ENCODE measurements at regions not wholly inside any gene's neighbourhood (a gene's known extent, or its start where the extent isn't known, plus 50 kb on each side); places are given as distances from the start of the nearest gene placed in this dataset.

- H3K4me3 ChIP-seq (ENCODE audit: low read length): no peak overlapping the region
- no peak for DNase-seq (ENCODE audit: low read depth)
- TF ChIP-seq CTCF (conservative IDR thresholded peaks at IDR 0.05; ENCODE audit: low read depth, low read length): no peak
Measured at GRCh38 chr21:20254964-20255363, 743.2 kb upstream of the NCAM2 start.

- no peak overlapping the region for H3K4me3 ChIP-seq (ENCODE audit: low read length)
- no peak for DNase-seq (ENCODE audit: low read depth)
Measured at GRCh38 chr21:20257052-20257740, 741.0 kb upstream of the NCAM2 start.

GRCh38 chr21:20258542-20258941, 739.7 kb upstream of the NCAM2 start:
- DNase-seq (ENCODE audit: low read depth): no peak
- no peak overlapping the region for H3K4me3 ChIP-seq (ENCODE audit: low read length)
- TF ChIP-seq CTCF (conservative IDR thresholded peaks at IDR 0.05; ENCODE audit: low read depth, low read length): no peak

More at GRCh38 chr21:20257052-20257740, 741.0 kb upstream of the NCAM2 start:
- TF ChIP-seq CTCF (conservative IDR thresholded peaks at IDR 0.05; ENCODE audit: low read depth, low read length): no peak

- no peak for DNase-seq (ENCODE audit: low read depth)
- no peak overlapping the region for H3K4me3 ChIP-seq (ENCODE audit: low read length)
- TF ChIP-seq CTCF (conservative IDR thresholded peaks at IDR 0.05; ENCODE audit: low read depth, low read length): no peak
Measured at GRCh38 chr21:20259031-20259867, 739.0 kb upstream of the NCAM2 start.

- no peak for DNase-seq (ENCODE audit: low read depth)
- no peak overlapping the region for H3K4me3 ChIP-seq (ENCODE audit: low read length)
- no peak for TF ChIP-seq CTCF (conservative IDR thresholded peaks at IDR 0.05; ENCODE audit: low read depth, low read length)
Measured at GRCh38 chr21:20260124-20260523, 738.1 kb upstream of the NCAM2 start.

GRCh38 chr21:20261364-20261763, 736.8 kb upstream of the NCAM2 start:
- no peak for TF ChIP-seq CTCF (conservative IDR thresholded peaks at IDR 0.05; ENCODE audit: low read depth, low read length)
- H3K4me3 ChIP-seq (ENCODE audit: low read length): no peak overlapping the region
- DNase-seq (ENCODE audit: low read depth): no peak
